A549 (cell line): ENCODE measurements at regions not wholly inside any gene's neighbourhood (a gene's known extent, or its start where the extent isn't known, plus 50 kb on each side); places are given as distances from the start of the nearest gene placed in this dataset.

Experiments
- ATAC-seq, 2 experiments: fragments of 200-7000 bp in 1 of 2; fragments of >200 bp in 1 of 2; cut with Nextera tagmentation in 1 of 2; cut with Tn5 transposase in 1 of 2; 3 replicates each; pipeline versions ENCODE4 v1.8.0 to v1.9.1; 2018 to 2020; ENCODE audit warnings: mild to moderate bottlenecking in 1 of 2, moderate library complexity in 1 of 2
- CTCF ChIA-PET: fragments of 300-600 bp; sonication (Branson Sonifier 250); formaldehyde crosslinking; extraction: SDS; loops from one replicate; lab custom pipeline; 2021; ENCODE audit warnings: antibody characterized with exemption, inconsistent platforms; lab: Yijun Ruan, JAX
- POLR2A ChIA-PET: fragments of 350-600 bp; formaldehyde crosslinking; extraction: SDS; loops from one replicate; lab custom pipeline; 2021; ENCODE audit warnings: antibody characterized with exemption, inconsistent platforms; lab: Yijun Ruan, JAX
- DNase-seq, 2 experiments: peaks; one replicate each; pipeline versions ENCODE4 v3.0.0 to v3.0.0-alpha.2; 2011 to 2016; ENCODE audit warnings: low read depth in 1 of 2, low spot score in 1 of 2
- FAIRE-seq: peaks from 2 replicates; lab custom pipeline; 2011; peaks lifted over from hg19 to GRCh38; lab: Jason Lieb, UNC
- H3K27ac ChIP-seq, 2 experiments: fragments of >200 bp; sonication (Bioruptor Twin); formaldehyde crosslinking; 3 replicates each; pipeline ENCODE4 v1.5.1; 2016 to 2017
- H3K4me1 ChIP-seq: fragments of >200 bp; sonication (Bioruptor Twin); formaldehyde crosslinking; 3 replicates; pipeline ENCODE4 v1.6.1; 2016
- H3K4me2 ChIP-seq: fragments of >200 bp; sonication (Bioruptor Twin); formaldehyde crosslinking; 3 replicates; pipeline ENCODE4 v1.6.1; 2016
- H3K4me3 ChIP-seq: fragments of >200 bp; sonication (Bioruptor Twin); formaldehyde crosslinking; 3 replicates; pipeline ENCODE4 v1.5.1; 2016
- H3K9me3 ChIP-seq: fragments of >200 bp; sonication (Bioruptor Twin); formaldehyde crosslinking; 3 replicates; pipeline ENCODE4 v1.6.1; 2016
- BHLHE40 ChIP-seq: IDR thresholded peaks from 2 replicates; pipeline ENCODE4 v1.6.1; 2012; ENCODE audit warnings: low read depth, low read length, inconsistent platforms
- CBX8 ChIP-seq: fragments of 200-600 bp; sonication (generic); IDR thresholded peaks from 2 replicates; pipeline ENCODE4 v1.6.1; 2016
- CEBPB ChIP-seq, 2 experiments: fragments of >200 bp in 1 of 2; sonication (Bioruptor Twin) in 1 of 2; formaldehyde crosslinking in 1 of 2; IDR thresholded peaks; 2 replicates each; pipeline ENCODE4 v1.6.1; 2012 to 2016
- CHD2 ChIP-seq: fragments of 150-350 bp; IDR thresholded peaks from 2 replicates; pipeline ENCODE4 v1.6.1; 2014; ENCODE audit warnings: low read length; ENCODE audit not compliant: partially characterized antibody
- CHD4 ChIP-seq: fragments of 200-600 bp; sonication (generic); IDR thresholded peaks from 2 replicates; pipeline ENCODE4 v1.6.1; 2016; ENCODE audit warnings: antibody characterized with exemption, mild to moderate bottlenecking, borderline replicate concordance
- FOSB ChIP-seq: fragments of 250-450 bp; sonication (Bioruptor Pico); IDR thresholded peaks from 2 replicates; pipeline ENCODE4 v1.5.0; 2020; ENCODE audit warnings: mild to moderate bottlenecking, moderate library complexity
- FOSL2 ChIP-seq, 2 experiments: fragments of 450-650 bp in 1 of 2; fragments of >200 bp in 1 of 2; sonication (Bioruptor Twin) in 1 of 2; formaldehyde crosslinking; IDR thresholded peaks; 2 replicates each; pipeline versions ENCODE4 v1.5.0 to v1.6.1; 2016 to 2020; ENCODE audit warnings: mild to moderate bottlenecking in 1 of 2, moderate library complexity in 1 of 2
- FOXS1 ChIP-seq: fragments of 250-450 bp; sonication (Bioruptor Pico); IDR thresholded peaks from 2 replicates; pipeline ENCODE4 v1.5.0; 2020; ENCODE audit warnings: mild to moderate bottlenecking, moderate library complexity
- HDAC2 ChIP-seq: fragments of 200-600 bp; sonication (generic); IDR thresholded peaks from 2 replicates; pipeline ENCODE4 v1.6.1; 2016
- HEYL ChIP-seq: fragments of 250-450 bp; sonication (Bioruptor Pico); IDR thresholded peaks from 2 replicates; pipeline ENCODE4 v1.8.0; 2021; ENCODE audit warnings: mild to moderate bottlenecking, moderate library complexity
- HOXA7 ChIP-seq: fragments of 250-450 bp; sonication (Bioruptor Pico); IDR thresholded peaks from 2 replicates; pipeline ENCODE4 v1.5.0; 2020; ENCODE audit warnings: mild to moderate bottlenecking, moderate library complexity
- HOXB13 ChIP-seq: fragments of 250-450 bp; sonication (Bioruptor Pico); IDR thresholded peaks from 2 replicates; pipeline ENCODE4 v1.5.0; 2020; ENCODE audit warnings: low read depth, mild to moderate bottlenecking, moderate library complexity
- JUN ChIP-seq, 2 experiments: fragments of >200 bp; sonication (Bioruptor Twin); formaldehyde crosslinking; IDR thresholded peaks; 2 replicates in 1 of 2; 3 replicates in 1 of 2; pipeline ENCODE4 v1.6.1; 2016 to 2017
- KDM1A ChIP-seq: fragments of 200-600 bp; sonication (generic); IDR thresholded peaks from 2 replicates; pipeline ENCODE4 v1.6.1; 2016; ENCODE audit warnings: low read depth, mild to moderate bottlenecking
- MAFK ChIP-seq: fragments of 450-650 bp; IDR thresholded peaks from 2 replicates; pipeline ENCODE4 v1.6.1; 2014; ENCODE audit not compliant: partially characterized antibody
- MAZ ChIP-seq: fragments of 150-350 bp; IDR thresholded peaks from 2 replicates; pipeline ENCODE4 v1.6.1; 2014; ENCODE audit warnings: antibody characterized with exemption, low read depth, low read length, borderline replicate concordance
- NPAS2 ChIP-seq: fragments of 250-450 bp; sonication (Bioruptor Pico); IDR thresholded peaks from 2 replicates; pipeline ENCODE4 v1.8.0; 2022; ENCODE audit warnings: mild to moderate bottlenecking, moderate library complexity, borderline replicate concordance
- NR3C1 ChIP-seq: fragments of >200 bp; sonication (Bioruptor Twin); formaldehyde crosslinking; IDR thresholded peaks from 3 replicates; pipeline ENCODE4 v1.6.1; 2017
- PHF8 ChIP-seq: fragments of 200-600 bp; sonication (generic); IDR thresholded peaks from 2 replicates; pipeline ENCODE4 v1.6.1; 2016; ENCODE audit warnings: low read depth, mild to moderate bottlenecking, antibody characterized with exemption, moderate library complexity, borderline replicate concordance
- POLR2AphosphoS2 ChIP-seq: conservative IDR thresholded peaks from 2 replicates; pipeline ENCODE4 v1.6.1; 2012; ENCODE audit warnings: low read length, improper control_type of control experiment, inconsistent platforms
- RAD21 ChIP-seq, 2 experiments: fragments of >200 bp in 1 of 2; sonication (Bioruptor Twin) in 1 of 2; formaldehyde crosslinking in 1 of 2; IDR thresholded peaks in 1 of 2; conservative IDR thresholded peaks in 1 of 2; 2 replicates in 1 of 2; 3 replicates in 1 of 2; pipeline ENCODE4 v1.6.1; 2012 to 2018; ENCODE audit warnings: inconsistent platforms in 1 of 2
- RCOR1 ChIP-seq: fragments of 150-350 bp; IDR thresholded peaks from 2 replicates; pipeline ENCODE4 v1.6.1; 2014; ENCODE audit warnings: antibody characterized with exemption, low read length, low read depth
- RNF2 ChIP-seq: fragments of 200-600 bp; sonication (generic); IDR thresholded peaks from 2 replicates; pipeline ENCODE4 v1.6.1; 2016; ENCODE audit warnings: low read depth, mild to moderate bottlenecking, antibody characterized with exemption, moderate library complexity, borderline replicate concordance
- SREBF2 ChIP-seq: fragments of 450-650 bp; IDR thresholded peaks from 2 replicates; pipeline ENCODE4 v1.6.1; 2014; ENCODE audit warnings: mild to moderate bottlenecking, moderate library complexity
- ZC3H11A ChIP-seq: fragments of 450-650 bp; IDR thresholded peaks from 2 replicates; pipeline ENCODE4 v1.6.1; 2014; ENCODE audit warnings: antibody characterized with exemption, mild to moderate bottlenecking
- ZFP36 ChIP-seq: fragments of 450-650 bp; IDR thresholded peaks from 2 replicates; pipeline ENCODE4 v1.6.1; 2014; ENCODE audit warnings: borderline replicate concordance; ENCODE audit not compliant: partially characterized antibody
- ZSCAN20 ChIP-seq: fragments of 250-450 bp; sonication (Bioruptor Pico); IDR thresholded peaks from 2 replicates; pipeline ENCODE4 v1.8.0; 2022; ENCODE audit warnings: mild to moderate bottlenecking, moderate library complexity
- WGBS: methylation state at CpG from one replicate; pipeline ENCODE4 v1.1.6; 2017; ENCODE audit errors: missing lambda C conversion rate; 5-methylcytosine and 5-hydroxymethylcytosine counted together
- TF ChIP-seq, protein P1 (sequence below): fragments of 250-450 bp; sonication (Bioruptor Pico); IDR thresholded peaks from 2 replicates; pipeline ENCODE4 v1.5.0; 2021; ENCODE audit warnings: mild to moderate bottlenecking, moderate library complexity, borderline replicate concordance
- TF ChIP-seq, protein P2 (sequence below): fragments of 250-450 bp; sonication (Bioruptor Pico); IDR thresholded peaks from 2 replicates; pipeline ENCODE4 v1.5.0; 2020; ENCODE audit warnings: low read depth, mild to moderate bottlenecking, moderate library complexity
- TF ChIP-seq, protein P3 (sequence below): IDR thresholded peaks from 2 replicates; pipeline ENCODE4 v1.6.1; 2012; ENCODE audit warnings: low read depth, borderline replicate concordance

DNA sequence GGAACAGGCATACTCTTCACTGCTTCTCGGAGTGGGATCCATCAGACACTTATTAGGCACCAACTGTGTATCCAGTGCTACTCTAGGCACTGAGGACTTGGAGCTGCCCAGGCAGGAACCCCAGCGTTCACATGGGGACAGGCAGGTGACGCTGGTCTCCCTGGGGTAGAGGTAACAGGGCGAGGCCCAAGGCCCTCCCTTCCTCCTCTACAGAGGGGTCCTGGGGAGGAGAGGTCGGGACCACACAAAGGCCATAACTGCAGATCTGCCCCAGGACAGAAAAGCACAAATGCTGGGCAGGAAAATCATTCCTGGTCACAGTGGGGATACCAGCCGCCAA lies 262.2 kb downstream of the BRD1 start:
- 8% methylated on average over 4 of the region's 6 CpGs for WGBS
- no peaks in the 10 kb centered on the region for H3K9me3 ChIP-seq
- H3K4me1 ChIP-seq = no peaks in the 10 kb centered on the region
- no peak for FAIRE-seq
- no peak for DNase-seq
- no peak overlapping the region for H3K27ac ChIP-seq
- POLR2A ChIA-PET = no interaction called here
- no peak for TF ChIP-seq HOXB13
- no peak for TF ChIP-seq HDAC2
- TF ChIP-seq RCOR1 = no peak
- TF ChIP-seq SREBF2 = no peak
- TF ChIP-seq MAZ = no peak
- no peak for TF ChIP-seq KDM1A
- TF ChIP-seq, protein P1, sequence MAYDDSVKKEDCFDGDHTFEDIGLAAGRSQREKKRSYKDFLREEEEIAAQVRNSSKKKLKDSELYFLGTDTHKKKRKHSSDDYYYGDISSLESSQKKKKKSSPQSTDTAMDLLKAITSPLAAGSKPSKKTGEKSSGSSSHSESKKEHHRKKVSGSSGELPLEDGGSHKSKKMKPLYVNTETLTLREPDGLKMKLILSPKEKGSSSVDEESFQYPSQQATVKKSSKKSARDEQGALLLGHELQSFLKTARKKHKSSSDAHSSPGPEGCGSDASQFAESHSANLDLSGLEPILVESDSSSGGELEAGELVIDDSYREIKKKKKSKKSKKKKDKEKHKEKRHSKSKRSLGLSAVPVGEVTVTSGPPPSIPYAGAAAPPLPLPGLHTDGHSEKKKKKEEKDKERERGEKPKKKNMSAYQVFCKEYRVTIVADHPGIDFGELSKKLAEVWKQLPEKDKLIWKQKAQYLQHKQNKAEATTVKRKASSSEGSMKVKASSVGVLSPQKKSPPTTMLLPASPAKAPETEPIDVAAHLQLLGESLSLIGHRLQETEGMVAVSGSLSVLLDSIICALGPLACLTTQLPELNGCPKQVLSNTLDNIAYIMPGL (CRISPR knock-in tag) = no peak
- no peak for TF ChIP-seq CHD2
- TF ChIP-seq CHD4 = no peak
- TF ChIP-seq HOXA7 = no peak
- no peak for TF ChIP-seq RAD21 (conservative IDR thresholded peaks at IDR 0.05 in 1 of 2, IDR thresholded peaks at IDR 0.05 in 1 of 2)
- TF ChIP-seq, protein P2, sequence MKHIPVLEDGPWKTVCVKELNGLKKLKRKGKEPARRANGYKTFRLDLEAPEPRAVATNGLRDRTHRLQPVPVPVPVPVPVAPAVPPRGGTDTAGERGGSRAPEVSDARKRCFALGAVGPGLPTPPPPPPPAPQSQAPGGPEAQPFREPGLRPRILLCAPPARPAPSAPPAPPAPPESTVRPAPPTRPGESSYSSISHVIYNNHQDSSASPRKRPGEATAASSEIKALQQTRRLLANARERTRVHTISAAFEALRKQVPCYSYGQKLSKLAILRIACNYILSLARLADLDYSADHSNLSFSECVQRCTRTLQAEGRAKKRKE (CRISPR knock-in tag) = no peak
- TF ChIP-seq, protein P3, sequence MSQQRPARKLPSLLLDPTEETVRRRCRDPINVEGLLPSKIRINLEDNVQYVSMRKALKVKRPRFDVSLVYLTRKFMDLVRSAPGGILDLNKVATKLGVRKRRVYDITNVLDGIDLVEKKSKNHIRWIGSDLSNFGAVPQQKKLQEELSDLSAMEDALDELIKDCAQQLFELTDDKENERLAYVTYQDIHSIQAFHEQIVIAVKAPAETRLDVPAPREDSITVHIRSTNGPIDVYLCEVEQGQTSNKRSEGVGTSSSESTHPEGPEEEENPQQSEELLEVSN = no peak
- no peak for TF ChIP-seq PHF8
- TF ChIP-seq HEYL (CRISPR knock-in tag) = no peak
- no peak for TF ChIP-seq POLR2AphosphoS2
- TF ChIP-seq, all 56 proteins: peak for 0
- no peak for ATAC-seq
- H3K4me3 ChIP-seq = no peak overlapping the region
- H3K4me2 ChIP-seq = no peak overlapping the region
- CTCF ChIA-PET = no interaction called here

DNA sequence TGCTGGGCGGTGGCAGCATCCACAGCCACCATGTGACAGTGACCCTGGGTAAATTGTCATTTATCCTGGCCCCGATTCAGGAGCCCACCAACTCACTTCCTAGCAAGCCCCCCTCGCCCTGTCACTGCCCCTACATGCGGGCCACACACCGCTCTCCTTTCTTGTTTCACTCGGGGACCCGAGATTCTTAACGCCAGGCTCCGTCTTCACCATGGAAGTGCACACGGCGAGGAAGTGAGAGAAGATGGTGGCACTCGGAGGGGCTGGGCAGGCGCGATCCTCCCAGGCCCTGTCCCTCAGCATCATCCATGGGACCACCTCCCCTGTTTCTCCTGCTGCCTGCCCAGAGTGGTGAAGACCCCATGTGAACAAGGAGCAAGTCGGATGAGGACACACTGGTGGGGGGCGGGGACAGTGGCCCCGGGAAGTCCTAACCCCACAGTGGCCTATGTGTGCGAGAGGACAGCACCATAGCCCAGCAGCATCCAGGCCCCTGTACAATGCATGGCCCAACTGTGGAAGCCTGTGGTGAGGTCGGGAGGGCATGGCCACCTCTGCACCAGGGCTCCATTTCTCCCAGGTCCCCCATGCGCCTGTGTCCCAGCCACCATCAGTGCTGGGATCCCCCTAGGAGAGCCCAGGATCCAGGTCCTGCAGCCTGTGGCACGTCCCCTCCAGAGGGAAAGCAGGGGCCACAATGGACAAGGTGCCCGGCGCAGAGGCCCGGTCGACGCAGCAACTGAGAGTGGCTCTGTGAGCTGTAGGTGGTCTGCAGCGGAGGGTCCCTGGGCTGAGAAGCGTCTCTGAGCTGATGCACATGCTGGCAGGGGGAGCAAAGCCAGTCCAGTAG lies 262.8 kb downstream of the BRD1 start:
- CTCF ChIA-PET = no interaction called here
- no peaks in the 10 kb centered on the region for H3K9me3 ChIP-seq

More for the DNA sequence above, 262.8 kb downstream of the BRD1 start:
- no peak overlapping the region for H3K4me3 ChIP-seq
- DNase-seq (no peak), FAIRE-seq (no peak), ATAC-seq (no peak)
- POLR2A ChIA-PET = no interaction called here
- no peak for TF ChIP-seq ZSCAN20 (CRISPR knock-in tag)
- TF ChIP-seq CBX8 = no peak
- no peak for TF ChIP-seq CEBPB (IDR thresholded peaks at IDR 0.05)
- no peak for TF ChIP-seq NPAS2 (CRISPR knock-in tag)
- no peak for TF ChIP-seq RNF2
- no peak for TF ChIP-seq FOSB (CRISPR knock-in tag)
- no peak for TF ChIP-seq JUN (IDR thresholded peaks at IDR 0.05)
- TF ChIP-seq FOSL2 (IDR thresholded peaks at IDR 0.05) = no peak
- no peak for TF ChIP-seq FOSL2 (CRISPR knock-in tag; IDR thresholded peaks at IDR 0.05)
- no peak for TF ChIP-seq NR3C1
- TF ChIP-seq BHLHE40 = no peak
- no peak for TF ChIP-seq FOXS1 (CRISPR knock-in tag)
- no peak for TF ChIP-seq ZC3H11A
- no peak for TF ChIP-seq MAFK
- TF ChIP-seq KDM1A = no peak
- TF ChIP-seq ZFP36 = no peak
- WGBS = 47% methylated on average over 18 of the region's 28 CpGs
- H3K27ac ChIP-seq = no peak overlapping the region
- H3K4me1 ChIP-seq = no peaks in the 10 kb centered on the region
- no peak overlapping the region for H3K4me2 ChIP-seq
